Spleen (tissue), 11 donors: ENCODE measurements at regions not wholly inside any gene's neighbourhood (a gene's known extent, or its start where the extent isn't known, plus 50 kb on each side); places are given as distances from the start of the nearest gene placed in this dataset.

Experiments
- DNase-seq: peaks from one replicate; pipeline ENCODE4 v3.0.0-alpha.2; 2020
- H3K27ac ChIP-seq, 8 donors: fragments of 200-600 bp; sonication (generic) in 7 of 8; 1 replicate in 4 of 8; 2 replicates in 4 of 8; pipeline versions ENCODE4 v1.5.0 to v1.8.0; 2016 to 2021; ENCODE audit warnings: inconsistent platforms in 4 of 8, mild to moderate bottlenecking in 4 of 8, moderate library complexity in 1 of 8
- H3K27me3 ChIP-seq, 7 donors: fragments of 200-600 bp; sonication (generic) in 6 of 7; replicated peaks in 1 of 7; 1 replicate in 4 of 7; 2 replicates in 3 of 7; pipeline versions ENCODE4 v1.5.0 to v1.8.0; 2016 to 2021; ENCODE audit warnings: inconsistent platforms in 3 of 7, mild to moderate bottlenecking in 1 of 7
- H3K36me3 ChIP-seq, 6 donors: fragments of 200-600 bp; sonication (generic) in 5 of 6; 1 replicate in 4 of 6; 2 replicates in 2 of 6; pipeline versions ENCODE4 v1.5.0 to v1.8.0; 2016 to 2021; ENCODE audit warnings: inconsistent platforms in 2 of 6
- H3K4me1 ChIP-seq, 6 donors: fragments of 200-600 bp; sonication (generic) in 5 of 6; 1 replicate in 3 of 6; 2 replicates in 3 of 6; pipeline versions ENCODE4 v1.5.0 to v1.8.0; 2016 to 2021; ENCODE audit warnings: inconsistent platforms in 3 of 6
- H3K4me3 ChIP-seq, 8 donors: fragments of 200-600 bp; sonication (generic) in 7 of 8; 1 replicate in 4 of 8; 2 replicates in 4 of 8; pipeline versions ENCODE4 v1.5.0 to v1.8.0; 2016 to 2021; ENCODE audit warnings: inconsistent platforms in 4 of 8, mild to moderate bottlenecking in 4 of 8, moderate library complexity in 2 of 8
- H3K9me3 ChIP-seq, 8 donors: fragments of 200-600 bp; sonication (generic) in 7 of 8; 1 replicate in 4 of 8; 2 replicates in 4 of 8; pipeline versions ENCODE4 v1.5.0 to v1.8.0; 2016 to 2021; ENCODE audit warnings: inconsistent platforms in 4 of 8
- POLR2A ChIP-seq, 3 donors: fragments of 450-650 bp; IDR thresholded peaks; one replicate each; pipeline ENCODE4 v1.5.1; 2017; ENCODE audit warnings: antibody characterized with exemption in 3 of 3, mild to moderate bottlenecking in 1 of 3
- POLR2AphosphoS5 ChIP-seq, 3 donors: sonication (generic); formaldehyde crosslinking; IDR thresholded peaks; one replicate each; pipeline ENCODE4 v1.5.1; 2017; ENCODE audit warnings: antibody characterized with exemption in 3 of 3
- WGBS, 5 donors: extraction: QIAGEN DNeasy Blood & Tissue Kit in 3 of 5; methylation state at CpG; one replicate each; pipeline versions ENCODE4 v1.1.5 to v1.1.7; 2013 to 2018; 5-methylcytosine and 5-hydroxymethylcytosine counted together
- intact Hi-C: fragments of 100-400 bp; cut with DNase I; formaldehyde crosslinking; loops from one replicate; pipeline ENCODE4 v1.15.0; 2023; ENCODE audit warnings: low total_unique reads
- TF ChIP-seq, protein P1 (sequence below), 11 experiments: fragments of 200-600 bp in 7 of 11; fragments of 450-650 bp in 4 of 11; sonication (generic) in 4 of 11; IDR thresholded peaks in 8 of 11; conservative IDR thresholded peaks in 3 of 11; 1 replicate in 7 of 11; 2 replicates in 4 of 11; pipeline versions ENCODE4 v1.4.0 to v1.8.0; 2016 to 2021; ENCODE audit warnings: antibody characterized with exemption in 11 of 11, inconsistent platforms in 4 of 11, mild to moderate bottlenecking in 1 of 11
- donor health status: healthy with polysubstance abuse.
- donor health status: DM: no; HTN: no; CAD: no; lungs with moderate emphysema.
- donor health status: DM: no; HTN: no; CAD: no.
- donor health status: Bipolar disorder and iron deficiency.
- donor health status: healthy.
- donor health status: DM: no; HTN: no; CAD: no.
- donor health status: DM: yes; HTN: yes; CAD: no.

DNA sequence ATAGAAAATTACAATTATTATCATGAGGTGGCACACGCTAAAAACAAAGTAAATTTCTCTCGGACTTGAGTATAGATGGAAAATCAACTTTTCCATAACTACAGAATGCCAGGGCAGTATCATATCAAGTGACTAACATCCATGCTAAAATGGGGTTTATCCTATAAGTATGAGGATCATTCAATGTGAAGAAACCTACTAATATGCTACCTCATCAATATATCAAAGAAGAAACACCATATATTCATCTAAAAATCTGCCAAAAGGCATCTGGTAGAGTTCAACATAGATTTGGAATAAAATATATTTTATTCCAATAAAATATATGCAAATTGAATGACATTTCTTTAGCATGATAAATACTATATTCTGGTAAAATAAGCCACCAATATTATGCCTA lies 894.4 kb downstream of the MCTP2 start:
- H3K27ac ChIP-seq, result no peak overlapping the region
- peaks cover 5 to 36% (median 18%) of the 10 kb centered on the region in 6 donors for H3K4me1 ChIP-seq
- no peak for DNase-seq
- whole genome bisulfite sequencing, 5 donors, result 86 to 96% (median 87%) methylated on average over 2 of the region's 2 CpGs
- H3K36me3 ChIP-seq, result no peaks in the 10 kb centered on the region
- H3K9me3 ChIP-seq, result no peaks in the 10 kb centered on the region
- H3K27me3 ChIP-seq, result no peaks in the 10 kb centered on the region
- H3K4me3 ChIP-seq, result no peak overlapping the region
- TF ChIP-seq, protein P1, sequence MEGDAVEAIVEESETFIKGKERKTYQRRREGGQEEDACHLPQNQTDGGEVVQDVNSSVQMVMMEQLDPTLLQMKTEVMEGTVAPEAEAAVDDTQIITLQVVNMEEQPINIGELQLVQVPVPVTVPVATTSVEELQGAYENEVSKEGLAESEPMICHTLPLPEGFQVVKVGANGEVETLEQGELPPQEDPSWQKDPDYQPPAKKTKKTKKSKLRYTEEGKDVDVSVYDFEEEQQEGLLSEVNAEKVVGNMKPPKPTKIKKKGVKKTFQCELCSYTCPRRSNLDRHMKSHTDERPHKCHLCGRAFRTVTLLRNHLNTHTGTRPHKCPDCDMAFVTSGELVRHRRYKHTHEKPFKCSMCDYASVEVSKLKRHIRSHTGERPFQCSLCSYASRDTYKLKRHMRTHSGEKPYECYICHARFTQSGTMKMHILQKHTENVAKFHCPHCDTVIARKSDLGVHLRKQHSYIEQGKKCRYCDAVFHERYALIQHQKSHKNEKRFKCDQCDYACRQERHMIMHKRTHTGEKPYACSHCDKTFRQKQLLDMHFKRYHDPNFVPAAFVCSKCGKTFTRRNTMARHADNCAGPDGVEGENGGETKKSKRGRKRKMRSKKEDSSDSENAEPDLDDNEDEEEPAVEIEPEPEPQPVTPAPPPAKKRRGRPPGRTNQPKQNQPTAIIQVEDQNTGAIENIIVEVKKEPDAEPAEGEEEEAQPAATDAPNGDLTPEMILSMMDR (IDR thresholded peaks at IDR 0.05 in 8 of 11, conservative IDR thresholded peaks at IDR 0.05 in 3 of 11), result no peak
- TF ChIP-seq POLR2A (IDR thresholded peaks at IDR 0.05) (no peak), POLR2AphosphoS5 (IDR thresholded peaks at IDR 0.05) (no peak)
- intact Hi-C loops, result loop anchor here (10.0 kb wide), 1 partner anchor 101 kb away; no protein-coding TSS in a partner anchor

DNA sequence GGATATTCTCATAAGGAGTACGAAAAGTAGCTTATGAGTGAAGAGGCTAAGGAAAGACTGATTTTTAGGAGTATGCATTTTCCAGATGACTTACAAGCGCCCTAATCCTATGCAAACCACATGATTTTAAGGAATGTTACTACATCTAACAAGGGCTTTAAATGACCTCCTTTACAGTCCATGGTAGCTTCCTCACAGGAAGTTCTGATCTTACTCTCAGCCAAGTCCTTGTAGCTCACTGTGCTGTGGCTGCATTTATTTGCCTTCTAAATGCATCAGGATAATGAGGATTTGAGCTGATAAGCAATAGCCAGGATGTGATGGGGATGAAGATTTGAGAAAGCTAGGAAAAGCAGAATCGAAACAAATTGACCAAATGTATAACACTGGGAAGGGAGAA lies 896.0 kb downstream of the MCTP2 start:
- no peak for TF ChIP-seq POLR2A (IDR thresholded peaks at IDR 0.05)
- Histone ChIP-seq H3K9me3 (no peaks in the 10 kb centered on the region), H3K27me3 (no peaks in the 10 kb centered on the region), H3K4me1 (peaks cover 5 to 39% (median 25%) of the 10 kb centered on the region in 6 donors), H3K4me3 (no peak overlapping the region), H3K36me3 (no peaks in the 10 kb centered on the region), H3K27ac (peak overlapping the region; percentile 24 to 82 (median 68))
- no peak for DNase-seq
- intact Hi-C loops, result loop anchor here (10.0 kb wide), 1 partner anchor 103 kb away; no protein-coding TSS in a partner anchor
- 48 to 60% (median 50%) methylated on average over 3 of the region's 3 CpGs for WGBS, 5 donors

DNA sequence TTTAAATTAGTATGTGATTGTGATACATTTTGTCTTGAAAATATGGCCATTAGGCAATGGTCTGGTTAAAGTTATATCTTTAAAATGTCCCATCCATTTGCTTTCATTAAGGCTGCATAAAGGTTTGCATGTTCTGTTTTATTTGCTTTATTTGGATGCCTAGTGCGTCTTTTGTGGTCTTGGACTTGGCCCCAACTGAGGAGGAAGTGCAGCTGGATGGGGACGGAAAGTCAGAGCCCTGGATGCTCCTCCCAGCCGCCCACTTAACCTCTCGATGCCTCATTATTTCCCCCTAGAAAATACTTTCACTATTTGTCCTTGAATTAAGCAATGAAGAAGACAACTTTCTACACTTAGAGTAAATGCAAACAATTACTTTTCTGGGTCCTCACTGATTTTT lies 898.2 kb downstream of the MCTP2 start:
- 13 to 37% (median 17%) methylated on average over 4 of the region's 4 CpGs for WGBS, 5 donors
- no peaks in the 10 kb centered on the region for H3K27me3 ChIP-seq
- no peaks in the 10 kb centered on the region for H3K9me3 ChIP-seq
- no peak for DNase-seq
- H3K4me1 ChIP-seq, result peaks cover 11 to 52% (median 28%) of the 10 kb centered on the region in 6 donors
- intact Hi-C loops, result loop anchor here (10.0 kb wide), 1 partner anchor 105 kb away; no protein-coding TSS in a partner anchor
- TF ChIP-seq POLR2A (IDR thresholded peaks at IDR 0.05) (no peak), POLR2AphosphoS5 (IDR thresholded peaks at IDR 0.05) (peak in 2 of 3 donors; percentile 60 to 65)
- TF ChIP-seq, protein P1 (IDR thresholded peaks at IDR 0.05 in 8 of 11, conservative IDR thresholded peaks at IDR 0.05 in 3 of 11), result no peak
- no peak overlapping the region for H3K4me3 ChIP-seq
- no peaks in the 10 kb centered on the region for H3K36me3 ChIP-seq
- peak overlapping the region; percentile 24 to 82 (median 68) for H3K27ac ChIP-seq

DNA sequence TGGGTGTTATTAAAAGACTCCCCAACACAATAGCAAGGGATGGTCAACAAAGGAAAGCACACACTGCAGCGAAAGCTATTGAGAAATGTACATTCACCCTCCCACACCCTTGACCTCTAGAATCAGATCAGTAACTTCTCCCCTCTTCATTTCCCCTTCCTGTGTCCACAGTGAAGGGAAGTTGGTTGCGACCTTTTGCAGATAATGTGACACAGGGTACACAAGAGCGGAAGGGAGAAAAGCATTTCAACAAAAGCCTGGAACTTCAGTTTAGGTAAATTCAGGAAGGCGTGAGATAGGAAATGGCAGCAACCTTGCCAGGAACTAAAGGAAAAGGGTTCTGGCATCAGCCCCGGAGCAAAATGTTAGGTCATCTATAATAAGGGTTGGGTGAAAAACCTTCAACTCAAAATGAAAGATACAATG lies 899.8 kb downstream of the MCTP2 start:
- no peaks in the 10 kb centered on the region for H3K36me3 ChIP-seq
- TF ChIP-seq, protein P1 (IDR thresholded peaks at IDR 0.05 in 8 of 11, conservative IDR thresholded peaks at IDR 0.05 in 3 of 11), result no peak
- TF ChIP-seq POLR2AphosphoS5 (IDR thresholded peaks at IDR 0.05), result peak in 1 of 3 donors; percentile 82
- no peaks in the 10 kb centered on the region for H3K27me3 ChIP-seq
- no peaks in the 10 kb centered on the region for H3K9me3 ChIP-seq
- 38 to 51% (median 41%) methylated on average over 5 of the region's 5 CpGs for WGBS, 5 donors
- H3K27ac ChIP-seq, result peak overlapping the region in 7 of 8 donors; percentile 28 to 82 (median 72)
- H3K4me3 ChIP-seq, result no peak overlapping the region
- H3K4me1 ChIP-seq, result peaks cover 11 to 54% (median 28%) of the 10 kb centered on the region in 6 donors
- intact Hi-C loops, result loop anchor here (10.0 kb wide), 1 partner anchor 124 kb away; no protein-coding TSS in a partner anchor
- DNase-seq, result no peak
